GM23338 (cell line): ENCODE measurements at regions not wholly inside any gene's neighbourhood (a gene's known extent, or its start where the extent isn't known, plus 50 kb on each side); places are given as distances from the start of the nearest gene placed in this dataset.

ENCODE experiments used
- ATAC-seq: fragments of 200-7000 bp; cut with Tn5 transposase; 3 replicates; pipeline ENCODE4 v1.9.1; 2020
- DNase-seq: peaks from one replicate; pipeline ENCODE4 v3.0.0-alpha.2; 2015; ENCODE audit warnings: low spot score
- H2AFZ ChIP-seq: fragments of 200-600 bp; sonication (generic); 2 replicates; pipeline ENCODE4 v1.8.0; 2016; ENCODE audit warnings: antibody characterized with exemption, mild to moderate bottlenecking, moderate library complexity
- H3F3A ChIP-seq: fragments of 200-600 bp; sonication (generic); replicated peaks from 2 replicates; pipeline ENCODE4 v1.8.0; 2017; ENCODE audit warnings: antibody characterized with exemption, mixed run types, low read depth
- H3K27ac ChIP-seq: fragments of 200-600 bp; sonication (generic); 2 replicates; pipeline ENCODE4 v1.6.1; 2016; ENCODE audit warnings: low read depth
- H3K27me3 ChIP-seq: fragments of 200-600 bp; sonication (generic); 2 replicates; pipeline ENCODE4 v1.8.0; 2016; ENCODE audit warnings: mild to moderate bottlenecking, mixed run types, moderate library complexity; ENCODE audit not compliant: insufficient read depth
- H3K36me3 ChIP-seq: fragments of 200-600 bp; sonication (generic); 2 replicates; pipeline ENCODE4 v1.8.0; 2016; ENCODE audit warnings: mild to moderate bottlenecking; ENCODE audit not compliant: insufficient read depth
- H3K4me1 ChIP-seq: fragments of 200-600 bp; sonication (generic); 2 replicates; pipeline ENCODE4 v1.8.0; 2016; ENCODE audit warnings: mild to moderate bottlenecking, moderate library complexity; ENCODE audit not compliant: insufficient read depth
- H3K4me2 ChIP-seq: fragments of 200-600 bp; sonication (generic); 2 replicates; pipeline ENCODE4 v1.7.1; 2017; ENCODE audit warnings: mixed run types
- H3K4me3 ChIP-seq: fragments of 200-600 bp; sonication (generic); 2 replicates; pipeline ENCODE4 v1.6.1; 2016; ENCODE audit warnings: mixed run types
- H3K79me2 ChIP-seq: fragments of 200-600 bp; sonication (generic); replicated peaks from 2 replicates; pipeline ENCODE4 v1.8.0; 2017; ENCODE audit warnings: mild to moderate bottlenecking; ENCODE audit not compliant: insufficient read depth
- H3K9me2 ChIP-seq: fragments of 200-600 bp; sonication (generic); 2 replicates; pipeline ENCODE4 v1.8.0; 2017; ENCODE audit not compliant: insufficient read depth
- H4K20me1 ChIP-seq: fragments of 200-600 bp; sonication (generic); replicated peaks from 2 replicates; pipeline ENCODE4 v1.8.0; 2017; ENCODE audit warnings: mild to moderate bottlenecking; ENCODE audit not compliant: insufficient read depth
- H3K27ac Mint-ChIP-seq: 2 replicates; pipeline ENCODE4 v1.8.0; 2020; ENCODE audit warnings: inconsistent platforms, mild to moderate bottlenecking, moderate library complexity, mixed read lengths
- H3K27me3 Mint-ChIP-seq: 3 replicates; pipeline ENCODE4 v1.8.0; 2022; ENCODE audit warnings: low read depth, mild to moderate bottlenecking, moderate library complexity, mixed read lengths, inconsistent platforms; ENCODE audit not compliant: insufficient read depth, poor library complexity
- H3K36me3 Mint-ChIP-seq: 3 replicates; pipeline ENCODE4 v1.8.0; 2021; ENCODE audit warnings: low read depth, mild to moderate bottlenecking, inconsistent platforms, moderate library complexity, mixed read lengths
- H3K4me1 Mint-ChIP-seq: 3 replicates; pipeline ENCODE4 v1.8.0; 2020; ENCODE audit warnings: mild to moderate bottlenecking, inconsistent platforms, mixed read lengths
- H3K4me3 Mint-ChIP-seq: 3 replicates; pipeline ENCODE4 v1.8.0; 2021; ENCODE audit warnings: moderate library complexity, mild to moderate bottlenecking, inconsistent platforms, mixed read lengths
- H3K9me3 Mint-ChIP-seq: 3 replicates; pipeline ENCODE4 v1.8.0; 2020; ENCODE audit warnings: moderate library complexity, mild to moderate bottlenecking, inconsistent platforms, mixed read lengths
- EZH2 ChIP-seq: fragments of 200-600 bp; sonication (generic); IDR thresholded peaks from one replicate; pipeline ENCODE4 v1.8.0; 2017; ENCODE audit warnings: antibody characterized with exemption, mild to moderate bottlenecking, low read depth; ENCODE audit not compliant: unreplicated experiment
- POLR2AphosphoS5 ChIP-seq: IDR thresholded peaks from 2 replicates; pipeline ENCODE4 v1.6.1; 2016; ENCODE audit warnings: antibody characterized with exemption, low read depth
- ZNF114 ChIP-seq: fragments of 250-450 bp; sonication (Bioruptor Pico); IDR thresholded peaks from 2 replicates; pipeline ENCODE4 v1.5.0; 2020; ENCODE audit warnings: mild to moderate bottlenecking, moderate library complexity
- ZNF462 ChIP-seq: fragments of 250-450 bp; sonication (Bioruptor Pico); IDR thresholded peaks from 2 replicates; pipeline ENCODE4 v1.5.0; 2020; ENCODE audit warnings: mild to moderate bottlenecking, moderate library complexity
- TF ChIP-seq, protein P1 (sequence below), 2 experiments: fragments of 200-600 bp in 1 of 2; sonication (generic) in 1 of 2; conservative IDR thresholded peaks; 2 replicates each; pipeline versions ENCODE4 v1.5.1 to v1.6.1; 2016 to 2017; ENCODE audit warnings: antibody characterized with exemption in 2 of 2, low read depth in 2 of 2, mild to moderate bottlenecking in 2 of 2, moderate library complexity in 1 of 2

- Mint-ChIP-seq H3K27ac (peak overlapping the region; percentile 21; the same call in 1 of the 2 replicates), H3K9me3 (peaks cover 61% of the 10 kb centered on the region), H3K4me3 (peak overlapping the region; percentile 15; the same call in 1 of the 3 replicates)
Observed at GRCh38 chr20:51305316-51306052, 237.0 kb downstream of the NFATC2 start.

More at GRCh38 chr20:51305316-51306052, 237.0 kb downstream of the NFATC2 start:
- Histone ChIP-seq H3K27me3 (peaks cover 17% of the 10 kb centered on the region), H3K79me2 (no peaks in the 10 kb centered on the region), H3K27ac (peak overlapping the region; percentile 55), H3K4me2 (peak overlapping the region; percentile 25), H4K20me1 (no peaks in the 10 kb centered on the region), H3K4me3 (no peak overlapping the region), H3K4me1 (peaks cover 22% of the 10 kb centered on the region), H3F3A (0 out of 2 replicates have a peak, but pooled peaks cover 7% of the 10 kb centered on the region), H3K36me3 (peaks cover 9% of the 10 kb centered on the region; the same call in 1 of the 2 replicates), H2AFZ (no peak overlapping the region), H3K9me2 (no peaks in the 10 kb centered on the region)
- H3K27me3 Mint-ChIP-seq = peaks cover 20% of the 10 kb centered on the region
- ATAC-seq (peak; percentile 71), DNase-seq (peak; percentile 76)
- TF ChIP-seq EZH2 = no peak
- TF ChIP-seq POLR2AphosphoS5 = no peak
- no peak for TF ChIP-seq ZNF114
- TF ChIP-seq, protein P1, sequence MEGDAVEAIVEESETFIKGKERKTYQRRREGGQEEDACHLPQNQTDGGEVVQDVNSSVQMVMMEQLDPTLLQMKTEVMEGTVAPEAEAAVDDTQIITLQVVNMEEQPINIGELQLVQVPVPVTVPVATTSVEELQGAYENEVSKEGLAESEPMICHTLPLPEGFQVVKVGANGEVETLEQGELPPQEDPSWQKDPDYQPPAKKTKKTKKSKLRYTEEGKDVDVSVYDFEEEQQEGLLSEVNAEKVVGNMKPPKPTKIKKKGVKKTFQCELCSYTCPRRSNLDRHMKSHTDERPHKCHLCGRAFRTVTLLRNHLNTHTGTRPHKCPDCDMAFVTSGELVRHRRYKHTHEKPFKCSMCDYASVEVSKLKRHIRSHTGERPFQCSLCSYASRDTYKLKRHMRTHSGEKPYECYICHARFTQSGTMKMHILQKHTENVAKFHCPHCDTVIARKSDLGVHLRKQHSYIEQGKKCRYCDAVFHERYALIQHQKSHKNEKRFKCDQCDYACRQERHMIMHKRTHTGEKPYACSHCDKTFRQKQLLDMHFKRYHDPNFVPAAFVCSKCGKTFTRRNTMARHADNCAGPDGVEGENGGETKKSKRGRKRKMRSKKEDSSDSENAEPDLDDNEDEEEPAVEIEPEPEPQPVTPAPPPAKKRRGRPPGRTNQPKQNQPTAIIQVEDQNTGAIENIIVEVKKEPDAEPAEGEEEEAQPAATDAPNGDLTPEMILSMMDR (conservative IDR thresholded peaks at IDR 0.05; ENCODE audit: low read depth in 2 of 2) = no peak
- peak; percentile 23; the same call in 1 of the 2 replicates for TF ChIP-seq ZNF462
- H3K4me1 Mint-ChIP-seq = peaks cover 44% of the 10 kb centered on the region
- peaks cover 49% of the 10 kb centered on the region for H3K36me3 Mint-ChIP-seq
